ENCODE measurements at regions not wholly inside any gene's neighbourhood (a gene's known extent, or its start where the extent isn't known, plus 50 kb on each side); places are given as distances from the start of the nearest gene placed in this dataset.

DNA sequence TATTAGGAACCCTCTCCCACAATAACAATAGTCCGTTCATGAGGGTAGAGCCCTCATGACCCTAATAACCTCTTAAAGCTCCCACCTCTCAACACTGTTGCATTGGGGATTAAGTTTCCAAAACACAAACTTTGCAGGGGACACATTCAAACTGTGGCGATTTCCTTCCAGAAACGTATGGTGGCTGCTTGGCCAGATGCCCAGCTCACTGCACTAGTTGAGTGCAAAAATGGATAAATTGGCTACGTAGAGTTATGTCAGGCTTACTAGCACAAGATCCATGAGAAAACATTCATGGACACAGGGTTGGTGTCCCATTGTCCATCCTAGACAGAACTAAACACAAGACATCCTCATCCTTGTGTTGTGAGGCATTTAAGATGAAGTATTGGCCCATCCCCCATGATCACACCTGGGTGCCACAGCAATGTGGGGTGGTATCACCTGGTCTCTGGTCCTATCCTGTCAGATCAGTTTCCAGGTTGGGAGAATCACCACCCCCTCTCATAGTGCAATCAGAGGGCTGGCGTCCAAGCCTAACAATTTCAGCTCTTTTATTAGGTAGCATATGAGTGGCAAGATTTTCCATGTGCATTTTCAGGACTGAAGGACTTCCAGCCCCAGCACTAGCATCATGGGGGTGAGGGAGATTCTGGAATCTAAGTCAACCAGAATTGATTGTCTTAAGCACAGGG, 63.4 kb upstream of the ELOVL5 start:
- H3K4ac ChIP-seq (ENCODE audit: low read depth, low read length): no peak overlapping the region
- no peak overlapping the region for H3K4me3 ChIP-seq (ENCODE audit: insufficient read depth, low read depth, low read length)
- no peak overlapping the region for H4K5ac ChIP-seq (ENCODE audit: low read depth, low read length)
- ChIA-PET CTCF (interaction anchor here (1.2 kb wide), 1 partner anchor 29 kb away, joined by 3 read pairs; no protein-coding TSS in a partner anchor), POLR2A (ENCODE audit: unreplicated experiment) (no interaction called here)
- BruUV-seq (replicated peaks): no TSS peak
- H2BK20ac ChIP-seq (ENCODE audit: low read depth, low read length): no peak overlapping the region
- H3K14ac ChIP-seq (replicated peaks; ENCODE audit: low read depth, low read length): no peak overlapping the region
- no peak overlapping the region for H4K8ac ChIP-seq (ENCODE audit: low read depth in 2 of 2, low read length in 2 of 2)
- H2BK5ac ChIP-seq (ENCODE audit: low read depth, low read length, poor library complexity, severe bottlenecking): no peak overlapping the region
- no peak overlapping the region for H3K9ac ChIP-seq (ENCODE audit: low read depth, low read length)
- in situ Hi-C loops (cut with MboI; ENCODE audit: low sequenced_read_pairs) (no loop called here), intact Hi-C loops (cut with micrococcal nuclease) (no loop called here), dilution Hi-C loops (cut with HindIII; ENCODE audit: low sequenced_read_pairs, unreplicated experiment) (no loop called here)
- no peak overlapping the region for H4K91ac ChIP-seq (ENCODE audit: insufficient read depth, low read depth, low read length)
- H3K56ac ChIP-seq (ENCODE audit: extremely low read depth, insufficient read depth, low read length): no peak overlapping the region
- TF ChIP-seq, protein P1, sequence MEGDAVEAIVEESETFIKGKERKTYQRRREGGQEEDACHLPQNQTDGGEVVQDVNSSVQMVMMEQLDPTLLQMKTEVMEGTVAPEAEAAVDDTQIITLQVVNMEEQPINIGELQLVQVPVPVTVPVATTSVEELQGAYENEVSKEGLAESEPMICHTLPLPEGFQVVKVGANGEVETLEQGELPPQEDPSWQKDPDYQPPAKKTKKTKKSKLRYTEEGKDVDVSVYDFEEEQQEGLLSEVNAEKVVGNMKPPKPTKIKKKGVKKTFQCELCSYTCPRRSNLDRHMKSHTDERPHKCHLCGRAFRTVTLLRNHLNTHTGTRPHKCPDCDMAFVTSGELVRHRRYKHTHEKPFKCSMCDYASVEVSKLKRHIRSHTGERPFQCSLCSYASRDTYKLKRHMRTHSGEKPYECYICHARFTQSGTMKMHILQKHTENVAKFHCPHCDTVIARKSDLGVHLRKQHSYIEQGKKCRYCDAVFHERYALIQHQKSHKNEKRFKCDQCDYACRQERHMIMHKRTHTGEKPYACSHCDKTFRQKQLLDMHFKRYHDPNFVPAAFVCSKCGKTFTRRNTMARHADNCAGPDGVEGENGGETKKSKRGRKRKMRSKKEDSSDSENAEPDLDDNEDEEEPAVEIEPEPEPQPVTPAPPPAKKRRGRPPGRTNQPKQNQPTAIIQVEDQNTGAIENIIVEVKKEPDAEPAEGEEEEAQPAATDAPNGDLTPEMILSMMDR (conservative IDR thresholded peaks at IDR 0.05; ENCODE audit: low read depth, low read length): no peak
- TF ChIP-seq MXI1 (IDR thresholded peaks at IDR 0.05; ENCODE audit: borderline replicate concordance, low read depth, low read length) (no peak), MAZ (IDR thresholded peaks at IDR 0.05; ENCODE audit: borderline replicate concordance, low read depth, low read length) (no peak), MAFK (IDR thresholded peaks at IDR 0.05; ENCODE audit: low read depth, low read length) (no peak), POLR2A (IDR thresholded peaks at IDR 0.05; ENCODE audit: low read depth, low read length) (no peak), NFE2L2 (IDR thresholded peaks at IDR 0.05; ENCODE audit: low read depth, low read length) (no peak), CEBPB (IDR thresholded peaks at IDR 0.05; ENCODE audit: low read depth, low read length) (no peak), FOS (IDR thresholded peaks at IDR 0.05; ENCODE audit: low read depth, low read length) (no peak), RCOR1 (IDR thresholded peaks at IDR 0.05; ENCODE audit: insufficient replicate concordance, low read length) (no peak), CHD1 (IDR thresholded peaks at IDR 0.05; ENCODE audit: low read depth, low read length) (no peak), RFX5 (IDR thresholded peaks at IDR 0.05; ENCODE audit: low read depth, low read length) (no peak), SMC3 (IDR thresholded peaks at IDR 0.05; ENCODE audit: low read depth, low read length) (no peak)
- TF ChIP-seq, protein P2, sequence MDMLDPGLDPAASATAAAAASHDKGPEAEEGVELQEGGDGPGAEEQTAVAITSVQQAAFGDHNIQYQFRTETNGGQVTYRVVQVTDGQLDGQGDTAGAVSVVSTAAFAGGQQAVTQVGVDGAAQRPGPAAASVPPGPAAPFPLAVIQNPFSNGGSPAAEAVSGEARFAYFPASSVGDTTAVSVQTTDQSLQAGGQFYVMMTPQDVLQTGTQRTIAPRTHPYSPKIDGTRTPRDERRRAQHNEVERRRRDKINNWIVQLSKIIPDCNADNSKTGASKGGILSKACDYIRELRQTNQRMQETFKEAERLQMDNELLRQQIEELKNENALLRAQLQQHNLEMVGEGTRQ (IDR thresholded peaks at IDR 0.05; ENCODE audit: low read depth, low read length): no peak
- TF ChIP-seq, protein P3, sequence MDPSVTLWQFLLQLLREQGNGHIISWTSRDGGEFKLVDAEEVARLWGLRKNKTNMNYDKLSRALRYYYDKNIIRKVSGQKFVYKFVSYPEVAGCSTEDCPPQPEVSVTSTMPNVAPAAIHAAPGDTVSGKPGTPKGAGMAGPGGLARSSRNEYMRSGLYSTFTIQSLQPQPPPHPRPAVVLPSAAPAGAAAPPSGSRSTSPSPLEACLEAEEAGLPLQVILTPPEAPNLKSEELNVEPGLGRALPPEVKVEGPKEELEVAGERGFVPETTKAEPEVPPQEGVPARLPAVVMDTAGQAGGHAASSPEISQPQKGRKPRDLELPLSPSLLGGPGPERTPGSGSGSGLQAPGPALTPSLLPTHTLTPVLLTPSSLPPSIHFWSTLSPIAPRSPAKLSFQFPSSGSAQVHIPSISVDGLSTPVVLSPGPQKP (IDR thresholded peaks at IDR 0.05; ENCODE audit: borderline replicate concordance, low read depth, low read length): no peak
- DNase-seq (no peak), ATAC-seq (ENCODE audit: low read depth) (no peak)
- H3K4me1 ChIP-seq (ENCODE audit: control insufficient read depth, insufficient read depth, low read length): no peaks in the 10 kb centered on the region
- H3K9me1 ChIP-seq (ENCODE audit: insufficient read depth, low read length): no peaks in the 10 kb centered on the region
- H3K36me3 ChIP-seq (ENCODE audit: control insufficient read depth, insufficient read depth, low read length): no peaks in the 10 kb centered on the region
- H3K23ac ChIP-seq (ENCODE audit: low read depth, low read length): no peak overlapping the region
- H4K20me1 ChIP-seq (ENCODE audit: insufficient read depth, low read length): no peaks in the 10 kb centered on the region
- H2AK9ac ChIP-seq (replicated peaks; ENCODE audit: low read depth, low read length, poor library complexity): no peak overlapping the region
- H2AFZ ChIP-seq (replicated peaks; ENCODE audit: low read length, poor library complexity): no peak overlapping the region
- no peak overlapping the region for H2AK5ac ChIP-seq (ENCODE audit: low read depth, low read length)
- H3K18ac ChIP-seq (ENCODE audit: low read depth, low read length): no peak overlapping the region
- no peak overlapping the region for H2BK120ac ChIP-seq (ENCODE audit: low read depth, low read length)
- no CpG with 5 or more reads among the region's 5 CpGs for WGBS, 2 experiments (ENCODE audit: extremely low coverage in 2 of 2, insufficient read length in 1 of 2)
- no peak overlapping the region for H3K27ac ChIP-seq (ENCODE audit: insufficient read depth, low read length)
- peaks cover 30% of the 10 kb centered on the region for H3K27me3 ChIP-seq (ENCODE audit: control insufficient read depth, insufficient read depth, low read length)
- H2BK15ac ChIP-seq (ENCODE audit: low read depth, low read length): no peak overlapping the region
- H3K79me1 ChIP-seq (ENCODE audit: low read depth in 1 of 2, low read length in 2 of 2): no peaks in the 10 kb centered on the region
- H3K9me3 ChIP-seq (ENCODE audit: control insufficient read depth, insufficient read depth, low read length): no peaks in the 10 kb centered on the region
- H3K4me2 ChIP-seq (ENCODE audit: low read depth, low read length): no peak overlapping the region
